H1 (cell line): ENCODE measurements at regions not wholly inside any gene's neighbourhood (a gene's known extent, or its start where the extent isn't known, plus 50 kb on each side); places are given as distances from the start of the nearest gene placed in this dataset.

ENCODE experiments used
- CTCF ChIA-PET: fragments of 300-600 bp; sonication (Branson Sonifier 250); formaldehyde crosslinking; loops from one replicate; lab custom pipeline; 2021; ENCODE audit not compliant: partially characterized antibody; lab: Charles Lee
- POLR2A ChIA-PET: fragments of 300-600 bp; sonication (Branson Sonifier 250); formaldehyde crosslinking; loops from one replicate; lab custom pipeline; 2021; ENCODE audit warnings: inconsistent platforms; ENCODE audit not compliant: partially characterized antibody; lab: Charles Lee
- DNase-seq, 2 experiments: peaks; one replicate each; pipeline versions ENCODE4 v3.0.0 to v3.0.0-alpha.2; 2010 to 2022; ENCODE audit warnings: low spot score in 2 of 2, low read depth in 1 of 2, mixed read lengths in 1 of 2
- FAIRE-seq: peaks from 2 replicates; lab custom pipeline; 2011; peaks lifted over from hg19 to GRCh38; lab: Jason Lieb, UNC
- H2AFZ ChIP-seq: 2 replicates; pipeline ENCODE4 v1.8.1; 2012; ENCODE audit warnings: low read length, inconsistent platforms
- H2AK5ac ChIP-seq: 2 replicates; pipeline ENCODE4 v1.6.1; 2013; ENCODE audit warnings: low read depth, low read length
- H2BK120ac ChIP-seq: replicated peaks from 2 replicates; pipeline ENCODE3; 2013; ENCODE audit warnings: low read depth, low read length, inconsistent platforms
- H2BK12ac ChIP-seq: 2 replicates; pipeline ENCODE4 v1.6.1; 2013; ENCODE audit warnings: low read depth, low read length
- H2BK15ac ChIP-seq: 2 replicates; pipeline ENCODE4 v1.6.1; 2013; ENCODE audit warnings: low read length
- H2BK20ac ChIP-seq: 2 replicates; pipeline ENCODE4 v1.6.1; 2013; ENCODE audit warnings: low read length
- H2BK5ac ChIP-seq: 2 replicates; pipeline ENCODE4 v1.6.1; 2013; ENCODE audit warnings: low read depth, low read length
- H3K14ac ChIP-seq: 2 replicates; pipeline ENCODE4 v1.6.1; 2013; ENCODE audit warnings: inconsistent platforms; ENCODE audit not compliant: insufficient read length
- H3K18ac ChIP-seq: 2 replicates; pipeline ENCODE4 v1.6.1; 2013; ENCODE audit warnings: low read length; ENCODE audit errors: extremely low read depth
- H3K23ac ChIP-seq: 2 replicates; pipeline ENCODE4 v1.6.1; 2013; ENCODE audit warnings: inconsistent platforms; ENCODE audit not compliant: insufficient read length
- H3K23me2 ChIP-seq: 2 replicates; pipeline ENCODE4 v1.6.1; 2013; ENCODE audit warnings: low read depth, low read length
- H3K27ac ChIP-seq: 2 replicates; pipeline ENCODE4 v1.6.1; 2011; ENCODE audit warnings: low read depth, low read length, inconsistent platforms
- H3K27me3 ChIP-seq, 4 experiments: replicated peaks in 1 of 4; 1 replicate in 1 of 4; 2 replicates in 3 of 4; pipeline versions ENCODE4 v1.6.1 to v1.8.1; 2011 to 2013; ENCODE audit warnings: low read length in 3 of 4, mild to moderate bottlenecking in 3 of 4, inconsistent platforms in 2 of 4, mixed read lengths in 2 of 4, moderate library complexity in 1 of 4; ENCODE audit not compliant: control insufficient read depth in 3 of 4, insufficient read depth in 3 of 4; ENCODE audit errors: extremely low read depth in 1 of 4
- H3K36me3 ChIP-seq, 4 experiments: 2 replicates each; pipeline versions ENCODE4 v1.6.1 to v1.8.1; 2011 to 2013; ENCODE audit warnings: mild to moderate bottlenecking in 4 of 4, low read length in 3 of 4, moderate library complexity in 2 of 4, control low read depth in 1 of 4, inconsistent platforms in 1 of 4; ENCODE audit not compliant: insufficient read depth in 4 of 4, control insufficient read depth in 2 of 4
- H3K4ac ChIP-seq: replicated peaks from 2 replicates; pipeline ENCODE3; 2013; ENCODE audit warnings: low read length, low read depth, mixed read lengths, inconsistent platforms; ENCODE audit not compliant: insufficient read length
- H3K4me1 ChIP-seq, 4 experiments: replicated peaks in 1 of 4; 1 replicate in 1 of 4; 2 replicates in 3 of 4; pipeline versions ENCODE4 v1.6.1 to v1.8.1; 2011 to 2013; ENCODE audit warnings: low read length in 3 of 4, inconsistent platforms in 2 of 4, mixed read lengths in 1 of 4; ENCODE audit not compliant: insufficient read depth in 4 of 4, control insufficient read depth in 3 of 4
- H3K4me2 ChIP-seq, 2 experiments: 2 replicates each; pipeline versions ENCODE4 v1.6.1 to v1.8.1; 2011 to 2013; ENCODE audit warnings: low read depth in 2 of 2, low read length in 2 of 2, control low read depth in 1 of 2, inconsistent platforms in 1 of 2, mild to moderate bottlenecking in 1 of 2; ENCODE audit not compliant: insufficient read depth in 1 of 2
- H3K4me3 ChIP-seq, 4 experiments: fragments of 200-600, 300-600 bp in 1 of 4; sonication (generic), shearing (Covaris generic), sonication (Bioruptor Twin) in 1 of 4; 2 replicates each; pipeline versions ENCODE4 v1.5.1 to v1.8.1; 2011 to 2016; ENCODE audit warnings: low read length in 4 of 4, low read depth in 3 of 4, control low read depth in 2 of 4, inconsistent platforms in 2 of 4, mild to moderate bottlenecking in 2 of 4, mixed read lengths in 1 of 4, moderate library complexity in 1 of 4; ENCODE audit not compliant: insufficient read depth in 2 of 4; ENCODE audit errors: extremely low read depth in 1 of 4
- H3K56ac ChIP-seq: replicated peaks from 2 replicates; pipeline ENCODE3; 2013; ENCODE audit warnings: low read depth, mild to moderate bottlenecking, mixed read lengths, low read length, inconsistent platforms; ENCODE audit not compliant: insufficient read length
- H3K79me1 ChIP-seq: 2 replicates; pipeline ENCODE4 v1.6.1; 2013; ENCODE audit warnings: low read depth, low read length, control low read depth
- H3K79me2 ChIP-seq, 2 experiments: 2 replicates each; pipeline versions ENCODE4 v1.6.1 to v1.8.1; 2012 to 2013; ENCODE audit warnings: low read length in 2 of 2, mild to moderate bottlenecking in 2 of 2, inconsistent platforms in 1 of 2; ENCODE audit not compliant: insufficient read depth in 2 of 2, control insufficient read depth in 1 of 2
- H3K9ac ChIP-seq, 4 experiments: replicated peaks in 1 of 4; 1 replicate in 1 of 4; 2 replicates in 3 of 4; pipeline versions ENCODE4 v1.6.1 to v1.8.1; 2011 to 2013; ENCODE audit warnings: low read depth in 3 of 4, low read length in 3 of 4, control low read depth in 2 of 4, mild to moderate bottlenecking in 2 of 4, moderate library complexity in 2 of 4, inconsistent platforms in 1 of 4; ENCODE audit errors: extremely low read depth in 1 of 4
- H3K9me3 ChIP-seq, 2 experiments: 2 replicates each; pipeline versions ENCODE4 v1.6.1 to v1.8.1; 2012 to 2013; ENCODE audit warnings: mild to moderate bottlenecking in 2 of 2, moderate library complexity in 2 of 2, control low read depth in 1 of 2, inconsistent platforms in 1 of 2, low read depth in 1 of 2, low read length in 1 of 2, mixed read lengths in 1 of 2; ENCODE audit not compliant: insufficient read depth in 2 of 2
- H4K20me1 ChIP-seq, 2 experiments: replicated peaks in 1 of 2; 2 replicates each; pipeline versions ENCODE3 to v1.8.1; 2011 to 2013; ENCODE audit warnings: inconsistent platforms in 2 of 2, low read length in 2 of 2, mild to moderate bottlenecking in 1 of 2; ENCODE audit not compliant: insufficient read depth in 2 of 2, control insufficient read depth in 1 of 2
- H4K5ac ChIP-seq: 2 replicates; pipeline ENCODE4 v1.6.1; 2013; ENCODE audit warnings: low read length, low read depth, mixed read lengths, inconsistent platforms; ENCODE audit not compliant: insufficient read length
- H4K8ac ChIP-seq: 2 replicates; pipeline ENCODE4 v1.8.0; 2013; ENCODE audit warnings: mild to moderate bottlenecking, moderate library complexity, low read length, inconsistent platforms; ENCODE audit not compliant: insufficient read depth; ENCODE audit errors: extremely low read depth
- H4K91ac ChIP-seq: replicated peaks from 2 replicates; pipeline ENCODE3; 2013; ENCODE audit warnings: low read length, mixed read lengths, inconsistent platforms; ENCODE audit not compliant: insufficient read length
- ASH2L ChIP-seq: fragments of 200-600, 300-600 bp; sonication (generic); IDR thresholded peaks from one replicate; pipeline ENCODE4 v1.7.1; 2017; ENCODE audit warnings: low read length
- ATF3 ChIP-seq: IDR thresholded peaks from 2 replicates; pipeline ENCODE4 v1.6.1; 2011; ENCODE audit warnings: low read depth, mild to moderate bottlenecking, low read length; ENCODE audit not compliant: insufficient read depth
- BCL11A ChIP-seq, 2 experiments: IDR thresholded peaks; one replicate each; pipeline ENCODE4 v1.6.1; 2011; ENCODE audit warnings: low read depth in 2 of 2, low read length in 2 of 2, mild to moderate bottlenecking in 2 of 2
- BRCA1 ChIP-seq: IDR thresholded peaks from 2 replicates; pipeline ENCODE4 v1.6.1; 2012; ENCODE audit warnings: low read depth, low read length, improper control_type of control experiment
- CBX5 ChIP-seq: fragments of 300-800, 300-1000 bp; sonication (generic); IDR thresholded peaks from 2 replicates; pipeline ENCODE4 v1.7.1; 2016; ENCODE audit warnings: antibody characterized with exemption, low read length, low read depth
- CEBPB ChIP-seq: IDR thresholded peaks from 2 replicates; pipeline ENCODE4 v1.6.1; 2012; ENCODE audit warnings: low read depth, low read length
- CREB1 ChIP-seq: IDR thresholded peaks from 2 replicates; pipeline ENCODE4 v1.6.1; 2012; ENCODE audit warnings: inconsistent platforms
- GTF2F1 ChIP-seq: IDR thresholded peaks from 2 replicates; pipeline ENCODE4 v1.6.1; 2012; ENCODE audit warnings: low read depth, low read length, improper control_type of control experiment, borderline replicate concordance
- HDAC6 ChIP-seq: IDR thresholded peaks from one replicate; pipeline ENCODE4 v1.7.1; 2012; ENCODE audit warnings: low read depth, mild to moderate bottlenecking, inconsistent platforms, low read length, moderate library complexity
- KDM5A ChIP-seq: fragments of 200-600 bp; IDR thresholded peaks from 2 replicates; pipeline ENCODE4 v1.7.1; 2012; ENCODE audit warnings: mild to moderate bottlenecking, low read length, inconsistent platforms, mixed read lengths
- MAFK ChIP-seq: IDR thresholded peaks from 2 replicates; pipeline ENCODE4 v1.6.1; 2012; ENCODE audit warnings: low read depth, mild to moderate bottlenecking, improper control_type of control experiment, low read length
- NANOG ChIP-seq: IDR thresholded peaks from 2 replicates; pipeline ENCODE4 v1.6.1; 2011; ENCODE audit warnings: low read length, low read depth, mild to moderate bottlenecking, inconsistent platforms; ENCODE audit not compliant: insufficient read depth, poor library complexity, severe bottlenecking
- PHF8 ChIP-seq: fragments of 200-600 bp; sonication (generic); conservative IDR thresholded peaks from 2 replicates; pipeline ENCODE4 v1.7.1; 2012; ENCODE audit warnings: low read depth, mild to moderate bottlenecking, inconsistent platforms, low read length, moderate library complexity
- SP4 ChIP-seq: IDR thresholded peaks from 2 replicates; pipeline ENCODE4 v1.6.1; 2012; ENCODE audit warnings: low read length, inconsistent platforms
- TAF7 ChIP-seq: optimal IDR thresholded peaks from 2 replicates; pipeline ENCODE3; 2011; ENCODE audit warnings: low read depth, mild to moderate bottlenecking, inconsistent platforms, low read length, moderate library complexity, borderline replicate concordance
- whole genome bisulfite sequencing, 2 experiments: shearing (Covaris generic) in 1 of 2; methylation state at CpG; one replicate each; pipeline versions ENCODE4 v1.1.6 to v1.1.7; 2013 to 2015; ENCODE audit warnings: low lambda C conversion rate in 2 of 2, mixed read lengths in 2 of 2, inconsistent platforms in 1 of 2, low coverage in 1 of 2, missing lambda C conversion rate in 1 of 2; ENCODE audit not compliant: insufficient replicate concordance in 2 of 2, insufficient coverage in 1 of 2, insufficient read length in 1 of 2; ENCODE audit errors: extremely low coverage in 1 of 2, missing lambda C conversion rate in 1 of 2; 5-methylcytosine and 5-hydroxymethylcytosine counted together

GRCh38 chr2:217267758-217268157 lies 407.9 kb upstream of the TNP1 start:
- H2BK20ac ChIP-seq: no peak overlapping the region
- FAIRE-seq (no peak), DNase-seq (no peak)
- H3K36me3 ChIP-seq: peaks cover 0 to 20% (median 3%) of the 10 kb centered on the region in 4 experiments; a peak in 3 of 8 replicates
- H3K4me2 ChIP-seq: no peak overlapping the region
- no peak overlapping the region for H3K56ac ChIP-seq
- no peak overlapping the region for H2AK5ac ChIP-seq
- no peak overlapping the region for H2BK12ac ChIP-seq
- no peak overlapping the region for H4K5ac ChIP-seq
- POLR2A ChIA-PET: no interaction called here
- H3K9me3 ChIP-seq: peaks cover 21 to 27% of the 10 kb centered on the region in 2 experiments
- H3K18ac ChIP-seq: no peak overlapping the region
- H2BK15ac ChIP-seq: no peak overlapping the region
- no peak overlapping the region for H3K4ac ChIP-seq
- H3K14ac ChIP-seq: no peak overlapping the region
- WGBS, 2 experiments: 100% methylated on average over 1 of the region's 1 CpG; no CpG with 5 or more reads in 1 of the 2 experiments
- no peak overlapping the region for H2BK120ac ChIP-seq
- no peak overlapping the region for H3K9ac ChIP-seq
- H4K20me1 ChIP-seq: peaks cover 10 to 18% of the 10 kb centered on the region in 2 experiments
- no peak overlapping the region for H3K4me3 ChIP-seq
- H3K27ac ChIP-seq: no peak overlapping the region
- H3K23me2 ChIP-seq: no peaks in the 10 kb centered on the region; the same call in 1 of the 2 replicates
- H3K79me2 ChIP-seq: no peaks in the 10 kb centered on the region
- CTCF ChIA-PET: no interaction called here
- peaks cover 0 to 6% (median 5%) of the 10 kb centered on the region in 4 experiments; a peak in 5 of 7 replicates for H3K4me1 ChIP-seq
- H2AFZ ChIP-seq: no peak overlapping the region
- no peak for TF ChIP-seq SP4
- TF ChIP-seq ATF3: no peak
- TF ChIP-seq GTF2F1: no peak
- no peak for TF ChIP-seq PHF8
- no peak for TF ChIP-seq BRCA1
- no peak for TF ChIP-seq HDAC6
- TF ChIP-seq NANOG: no peak
- no peak for TF ChIP-seq CBX5
- TF ChIP-seq KDM5A: no peak
- TF ChIP-seq MAFK: no peak
- no peak for TF ChIP-seq TAF7
- no peak for TF ChIP-seq CREB1
- TF ChIP-seq BCL11A (IDR thresholded peaks at IDR 0.05; ENCODE audit: low read depth in 2 of 2, low read length in 2 of 2): no peak
- no peak for TF ChIP-seq CEBPB
- TF ChIP-seq ASH2L: no peak
- peaks cover 62 to 89% (median 82%) of the 10 kb centered on the region in 4 experiments for H3K27me3 ChIP-seq
- no peak overlapping the region for H4K8ac ChIP-seq
- H3K79me1 ChIP-seq: no peaks in the 10 kb centered on the region
- H2BK5ac ChIP-seq: no peak overlapping the region
- H4K91ac ChIP-seq: no peak overlapping the region
- H3K23ac ChIP-seq: no peak overlapping the region
